Adrenal gland (tissue), 9 donors: ENCODE measurements at regions not wholly inside any gene's neighbourhood (a gene's known extent, or its start where the extent isn't known, plus 50 kb on each side); places are given as distances from the start of the nearest gene placed in this dataset.

Experiments
- DNase-seq, 7 donors: peaks; one replicate each; pipeline ENCODE4 v3.0.0-alpha.2; 2019 to 2020
- H3K27ac ChIP-seq, 5 donors: fragments of 200-600 bp; sonication (generic) in 4 of 5; 1 replicate in 3 of 5; 2 replicates in 2 of 5; pipeline versions ENCODE4 v1.5.1 to v1.8.0; 2016 to 2020; ENCODE audit warnings: mild to moderate bottlenecking in 1 of 5
- H3K27me3 ChIP-seq: fragments of 200-600 bp; 2 replicates; pipeline ENCODE4 v1.8.0; 2021
- H3K36me3 ChIP-seq, 2 donors: fragments of 200-600 bp; replicated peaks in 1 of 2; 1 replicate in 1 of 2; 2 replicates in 1 of 2; pipeline versions ENCODE4 v1.5.1 to v1.8.0; 2018 to 2022
- H3K4me1 ChIP-seq, 2 donors: fragments of 200-600 bp; replicated peaks in 1 of 2; 1 replicate in 1 of 2; 2 replicates in 1 of 2; pipeline versions ENCODE4 v1.5.1 to v1.8.0; 2018 to 2021
- H3K4me3 ChIP-seq, 4 donors: fragments of 200-600 bp; sonication (generic) in 3 of 4; one replicate each; pipeline ENCODE4 v1.5.1; 2016 to 2018
- H3K9me3 ChIP-seq, 3 donors: fragments of 200-600 bp; sonication (generic) in 1 of 3; replicated peaks in 1 of 3; 1 replicate in 2 of 3; 2 replicates in 1 of 3; pipeline versions ENCODE4 v1.5.1 to v1.8.0; 2016 to 2021
- POLR2A ChIP-seq, 2 donors: fragments of 450-650 bp; IDR thresholded peaks; one replicate each; pipeline ENCODE4 v1.6.1; 2017; ENCODE audit warnings: antibody characterized with exemption in 2 of 2, mild to moderate bottlenecking in 2 of 2, moderate library complexity in 1 of 2
- WGBS, 4 donors: extraction: QIAGEN DNeasy Blood & Tissue Kit in 2 of 4; methylation state at CpG; one replicate each; pipeline versions ENCODE4 v1.1.5 to v1.1.7; 2013 to 2017; 5-methylcytosine and 5-hydroxymethylcytosine counted together
- intact Hi-C, 2 donors: fragments of 100-400 bp; cut with DNase I; formaldehyde crosslinking; loops; one replicate each; pipeline versions ENCODE4 v1.14.1 to v1.15.0; 2022 to 2023
- TF ChIP-seq, protein P1 (sequence below), 6 experiments: fragments of 450-650 bp in 4 of 6; fragments of 200-600 bp in 2 of 6; sonication (generic) in 1 of 6; IDR thresholded peaks; 1 replicate in 5 of 6; 2 replicates in 1 of 6; pipeline versions ENCODE4 v1.5.1 to v1.8.0; 2016 to 2021; ENCODE audit warnings: antibody characterized with exemption in 6 of 6, mild to moderate bottlenecking in 2 of 6, moderate library complexity in 1 of 6
- donor health status: healthy with polysubstance abuse.
- donor health status: Bipolar disorder and iron deficiency.
- donor health status: DM: yes; HTN: yes; CAD: no.
- donor health status: DM: no; HTN: no; CAD: no.
- donor health status: DM: no; HTN: no; CAD: no.

DNA sequence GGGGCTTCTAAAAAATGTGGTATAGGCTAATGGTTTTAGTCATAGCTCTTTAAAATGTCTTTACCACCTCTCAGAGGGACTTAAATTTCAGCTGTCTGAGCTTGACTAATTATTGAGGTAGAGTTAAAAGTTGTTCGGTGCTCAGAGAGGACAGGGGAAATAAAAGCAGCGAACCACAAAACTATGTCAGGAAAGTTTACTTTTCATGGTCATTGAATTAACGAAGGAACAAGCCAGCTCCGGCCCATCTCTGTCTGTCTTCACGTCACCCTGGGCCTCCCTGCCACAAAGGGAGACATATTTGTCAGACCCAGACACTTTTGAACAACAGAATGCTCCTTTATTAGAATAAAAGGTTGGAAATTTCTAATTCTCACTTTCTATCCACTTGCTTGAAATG is 98.8 kb upstream of the EFNA5 start:
- TF ChIP-seq, protein P1, sequence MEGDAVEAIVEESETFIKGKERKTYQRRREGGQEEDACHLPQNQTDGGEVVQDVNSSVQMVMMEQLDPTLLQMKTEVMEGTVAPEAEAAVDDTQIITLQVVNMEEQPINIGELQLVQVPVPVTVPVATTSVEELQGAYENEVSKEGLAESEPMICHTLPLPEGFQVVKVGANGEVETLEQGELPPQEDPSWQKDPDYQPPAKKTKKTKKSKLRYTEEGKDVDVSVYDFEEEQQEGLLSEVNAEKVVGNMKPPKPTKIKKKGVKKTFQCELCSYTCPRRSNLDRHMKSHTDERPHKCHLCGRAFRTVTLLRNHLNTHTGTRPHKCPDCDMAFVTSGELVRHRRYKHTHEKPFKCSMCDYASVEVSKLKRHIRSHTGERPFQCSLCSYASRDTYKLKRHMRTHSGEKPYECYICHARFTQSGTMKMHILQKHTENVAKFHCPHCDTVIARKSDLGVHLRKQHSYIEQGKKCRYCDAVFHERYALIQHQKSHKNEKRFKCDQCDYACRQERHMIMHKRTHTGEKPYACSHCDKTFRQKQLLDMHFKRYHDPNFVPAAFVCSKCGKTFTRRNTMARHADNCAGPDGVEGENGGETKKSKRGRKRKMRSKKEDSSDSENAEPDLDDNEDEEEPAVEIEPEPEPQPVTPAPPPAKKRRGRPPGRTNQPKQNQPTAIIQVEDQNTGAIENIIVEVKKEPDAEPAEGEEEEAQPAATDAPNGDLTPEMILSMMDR (IDR thresholded peaks at IDR 0.05) = no peak
- TF ChIP-seq POLR2A (IDR thresholded peaks at IDR 0.05) = no peak
- intact Hi-C loops = no loop called here
- H3K4me3 ChIP-seq = no peak overlapping the region
- H3K4me1 ChIP-seq = no peaks in the 10 kb centered on the region
- no peaks in the 10 kb centered on the region for H3K9me3 ChIP-seq
- H3K36me3 ChIP-seq = no peaks in the 10 kb centered on the region
- no peak overlapping the region for H3K27ac ChIP-seq
- DNase-seq = no peak
- 75 to 88% (median 82%) methylated on average over 5 of the region's 5 CpGs for WGBS, 4 donors
- no peaks in the 10 kb centered on the region for H3K27me3 ChIP-seq

DNA sequence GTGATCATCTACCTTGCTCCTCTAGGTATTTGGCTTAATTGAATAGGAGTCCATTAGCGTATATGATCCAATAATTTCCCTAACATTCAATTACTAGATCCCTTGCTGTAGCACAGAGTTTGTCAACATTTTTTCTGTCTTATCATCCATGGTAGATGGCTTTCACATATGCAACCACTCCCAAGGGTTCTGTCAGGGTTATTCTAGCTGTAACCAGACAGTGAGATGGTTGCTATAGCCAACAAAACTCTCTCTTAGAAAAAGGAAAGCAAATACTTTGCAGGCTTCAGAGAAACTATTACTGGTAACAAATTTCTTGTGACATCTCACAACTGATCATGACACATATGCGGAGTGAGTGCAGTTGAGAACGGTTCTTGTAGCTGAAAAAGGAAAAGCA is 96.2 kb upstream of the EFNA5 start:
- Histone ChIP-seq H3K36me3 (no peaks in the 10 kb centered on the region), H3K4me1 (no peaks in the 10 kb centered on the region), H3K4me3 (no peak overlapping the region), H3K27ac (no peak overlapping the region), H3K9me3 (no peaks in the 10 kb centered on the region), H3K27me3 (no peaks in the 10 kb centered on the region)
- TF ChIP-seq, protein P1 (IDR thresholded peaks at IDR 0.05) = no peak
- TF ChIP-seq POLR2A (IDR thresholded peaks at IDR 0.05) = no peak
- WGBS, 4 donors = 78 to 97% (median 91%) methylated on average over 3 of the region's 3 CpGs
- no peak for DNase-seq
- intact Hi-C loops = no loop called here

DNA sequence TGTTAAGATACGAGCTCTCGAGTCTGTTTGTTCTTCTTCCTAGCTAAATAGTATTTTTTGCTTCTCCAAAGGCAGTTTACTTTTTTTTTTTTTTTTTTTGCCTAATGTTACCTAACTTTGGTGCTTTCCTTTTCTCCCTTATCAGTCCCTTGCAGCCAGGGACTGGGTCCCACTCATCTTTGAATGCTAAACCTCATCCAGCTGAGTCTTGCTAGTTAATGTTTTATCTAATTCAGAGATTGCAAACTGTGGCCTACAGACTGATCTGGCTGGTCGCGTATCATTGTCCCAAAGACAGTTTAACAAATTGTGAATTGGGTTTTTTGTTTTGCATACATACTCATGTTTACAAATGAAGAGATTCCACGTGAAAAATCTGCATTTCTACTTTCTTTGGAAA is 95.7 kb upstream of the EFNA5 start:
- no peaks in the 10 kb centered on the region for H3K4me1 ChIP-seq
- no peak for DNase-seq
- no peak overlapping the region for H3K4me3 ChIP-seq
- H3K27ac ChIP-seq = no peak overlapping the region
- intact Hi-C loops = no loop called here
- WGBS, 4 donors = 67 to 78% (median 68%) methylated on average over 5 of the region's 5 CpGs
- no peaks in the 10 kb centered on the region for H3K36me3 ChIP-seq
- H3K27me3 ChIP-seq = no peaks in the 10 kb centered on the region
- TF ChIP-seq, protein P1 (IDR thresholded peaks at IDR 0.05) = no peak
- no peak for TF ChIP-seq POLR2A (IDR thresholded peaks at IDR 0.05)
- H3K9me3 ChIP-seq = no peaks in the 10 kb centered on the region

DNA sequence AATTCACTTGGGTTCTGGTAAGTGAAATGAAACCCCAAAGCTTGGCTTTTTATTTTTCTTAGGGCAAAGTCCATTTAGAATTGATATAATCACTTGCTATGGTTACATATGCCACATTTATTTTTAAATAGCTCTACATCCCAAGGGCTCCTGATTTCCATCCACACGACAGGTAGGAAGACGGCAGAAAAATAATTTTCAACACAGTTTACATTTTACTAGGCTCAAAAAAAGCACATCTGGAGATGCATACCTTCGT is 95.0 kb upstream of the EFNA5 start:
- no peak overlapping the region for H3K27ac ChIP-seq
- DNase-seq = no peak
- no peaks in the 10 kb centered on the region for H3K9me3 ChIP-seq
- H3K4me1 ChIP-seq = no peaks in the 10 kb centered on the region
- H3K4me3 ChIP-seq = no peak overlapping the region
- 70 to 82% (median 79%) methylated on average over 3 of the region's 3 CpGs for WGBS, 4 donors
- no peaks in the 10 kb centered on the region for H3K36me3 ChIP-seq
- H3K27me3 ChIP-seq = no peaks in the 10 kb centered on the region
- intact Hi-C loops = no loop called here
- TF ChIP-seq, protein P1 (IDR thresholded peaks at IDR 0.05) = no peak
- TF ChIP-seq POLR2A (IDR thresholded peaks at IDR 0.05) = no peak
